GM19397 (cell line): ENCODE measurements at regions not wholly inside any gene's neighbourhood (a gene's known extent, or its start where the extent isn't known, plus 50 kb on each side); places are given as distances from the start of the nearest gene placed in this dataset.
"Not testable (repeated sequence)": the region's sequence is repeated elsewhere in the genome, so short reads cannot be mapped to it uniquely, and the experiment has no call there.

Source experiments
- ATAC-seq: cut with Tn5 transposase; IDR thresholded peaks from one replicate; pipeline ENCODE4 v1.9.1; 2021; ENCODE audit warnings: mild to moderate bottlenecking, moderate library complexity; ENCODE audit not compliant: unreplicated experiment

- no peak for ATAC-seq
These were observed 126.3 kb upstream of the TNRC6C start for GRCh38 chr17:77832180-77832560.

GRCh38 chr17:77833769-77834168, 124.7 kb upstream of the TNRC6C start:
- ATAC-seq = no peak

- no peak for ATAC-seq
These were observed 124.1 kb upstream of the TNRC6C start for GRCh38 chr17:77834170-77835115.

GRCh38 chr17:77836557-77837041, 121.9 kb upstream of the TNRC6C start:
- no peak for ATAC-seq

GRCh38 chr17:77837072-77837471, 121.4 kb upstream of the TNRC6C start:
- not testable (repeated sequence) for ATAC-seq

- no peak for ATAC-seq
These were observed 120.6 kb upstream of the TNRC6C start for GRCh38 chr17:77837917-77838316.

GRCh38 chr17:77838748-77839697, 119.5 kb upstream of the TNRC6C start:
- no peak for ATAC-seq

- no peak for ATAC-seq
These were observed 118.6 kb upstream of the TNRC6C start for GRCh38 chr17:77839698-77840512.

- ATAC-seq = no peak
These were observed 117.9 kb upstream of the TNRC6C start for GRCh38 chr17:77840513-77841165.

GRCh38 chr17:77841742-77842527, 116.6 kb upstream of the TNRC6C start:
- ATAC-seq = no peak

- ATAC-seq = no peak
These were observed 115.9 kb upstream of the TNRC6C start for GRCh38 chr17:77842528-77843147.

GRCh38 chr17:77843255-77843895, 115.1 kb upstream of the TNRC6C start:
- ATAC-seq = not testable (repeated sequence)

- no peak for ATAC-seq
These were observed 114.6 kb upstream of the TNRC6C start for GRCh38 chr17:77843896-77844295.

GRCh38 chr17:77844681-77845080, 113.8 kb upstream of the TNRC6C start:
- no peak for ATAC-seq

GRCh38 chr17:77845541-77846225, 112.8 kb upstream of the TNRC6C start:
- ATAC-seq = no peak

GRCh38 chr17:77846531-77847085, 111.9 kb upstream of the TNRC6C start:
- ATAC-seq = no peak
